ENCODE measurements at regions not wholly inside any gene's neighbourhood (a gene's known extent, or its start where the extent isn't known, plus 50 kb on each side); places are given as distances from the start of the nearest gene placed in this dataset.

DNA sequence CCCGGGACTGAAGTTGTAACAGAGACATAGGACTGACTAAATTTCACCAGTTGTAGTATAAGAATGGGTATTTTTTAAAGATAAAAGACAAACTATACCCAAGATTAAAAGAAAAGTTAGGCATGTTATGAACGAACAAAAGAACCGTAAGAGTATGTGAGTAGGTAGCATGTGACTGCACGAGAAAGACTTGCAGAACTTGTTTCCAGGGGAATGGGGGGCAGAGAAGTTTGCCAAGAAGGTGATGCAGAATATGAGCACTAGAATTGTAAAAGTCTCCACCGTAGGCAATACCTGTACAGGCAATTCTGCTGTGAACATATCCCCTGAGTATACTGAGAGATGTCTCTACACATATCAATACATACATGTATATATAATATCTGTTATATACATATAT lies 614.7 kb downstream of the PRELID2 start (continued):
- TF ChIP-seq, protein P1, sequence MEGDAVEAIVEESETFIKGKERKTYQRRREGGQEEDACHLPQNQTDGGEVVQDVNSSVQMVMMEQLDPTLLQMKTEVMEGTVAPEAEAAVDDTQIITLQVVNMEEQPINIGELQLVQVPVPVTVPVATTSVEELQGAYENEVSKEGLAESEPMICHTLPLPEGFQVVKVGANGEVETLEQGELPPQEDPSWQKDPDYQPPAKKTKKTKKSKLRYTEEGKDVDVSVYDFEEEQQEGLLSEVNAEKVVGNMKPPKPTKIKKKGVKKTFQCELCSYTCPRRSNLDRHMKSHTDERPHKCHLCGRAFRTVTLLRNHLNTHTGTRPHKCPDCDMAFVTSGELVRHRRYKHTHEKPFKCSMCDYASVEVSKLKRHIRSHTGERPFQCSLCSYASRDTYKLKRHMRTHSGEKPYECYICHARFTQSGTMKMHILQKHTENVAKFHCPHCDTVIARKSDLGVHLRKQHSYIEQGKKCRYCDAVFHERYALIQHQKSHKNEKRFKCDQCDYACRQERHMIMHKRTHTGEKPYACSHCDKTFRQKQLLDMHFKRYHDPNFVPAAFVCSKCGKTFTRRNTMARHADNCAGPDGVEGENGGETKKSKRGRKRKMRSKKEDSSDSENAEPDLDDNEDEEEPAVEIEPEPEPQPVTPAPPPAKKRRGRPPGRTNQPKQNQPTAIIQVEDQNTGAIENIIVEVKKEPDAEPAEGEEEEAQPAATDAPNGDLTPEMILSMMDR (conservative IDR thresholded peaks at IDR 0.05; ENCODE audit: low read depth in 2 of 2): no peak

- no peaks in the 10 kb centered on the region for H3F3A ChIP-seq (replicated peaks; ENCODE audit: low read depth)
- no peak for ATAC-seq
- no peak for TF ChIP-seq POLR2AphosphoS5 (IDR thresholded peaks at IDR 0.05; ENCODE audit: low read depth)
- no peak for TF ChIP-seq ZNF462 (CRISPR knock-in tag; IDR thresholded peaks at IDR 0.05)
- no peak for TF ChIP-seq ZNF331 (CRISPR knock-in tag; IDR thresholded peaks at IDR 0.05; ENCODE audit: low read depth)
- no peak for TF ChIP-seq JUNB (IDR thresholded peaks at IDR 0.05; ENCODE audit: unreplicated experiment)
- H3K9me3 Mint-ChIP-seq: peaks cover 15% of the 10 kb centered on the region
- H3K36me3 Mint-ChIP-seq (ENCODE audit: low read depth): peaks cover 7% of the 10 kb centered on the region; the same call in 2 of the 3 replicates
- no peaks in the 10 kb centered on the region for H3K4me1 ChIP-seq (ENCODE audit: insufficient read depth)
- no peaks in the 10 kb centered on the region for H3K27me3 Mint-ChIP-seq (ENCODE audit: insufficient read depth, low read depth, poor library complexity)
- H4K20me1 ChIP-seq (replicated peaks; ENCODE audit: insufficient read depth): no peaks in the 10 kb centered on the region
- no peaks in the 10 kb centered on the region for H3K36me3 ChIP-seq (ENCODE audit: insufficient read depth)
- no peak overlapping the region for H3K4me2 ChIP-seq
- H3K27ac Mint-ChIP-seq: no peak overlapping the region
- no peaks in the 10 kb centered on the region for H3K4me1 Mint-ChIP-seq
- no peak for DNase-seq (ENCODE audit: low spot score)
- H3K9me2 ChIP-seq (ENCODE audit: insufficient read depth): no peaks in the 10 kb centered on the region
- H2AFZ ChIP-seq: no peak overlapping the region
- H3K79me2 ChIP-seq (replicated peaks; ENCODE audit: insufficient read depth): no peaks in the 10 kb centered on the region
- no peak overlapping the region for H3K4me3 ChIP-seq
- no peak overlapping the region for H3K4me3 Mint-ChIP-seq
- no peaks in the 10 kb centered on the region for H3K27me3 ChIP-seq (ENCODE audit: insufficient read depth)
- H3K27ac ChIP-seq (ENCODE audit: low read depth): no peak overlapping the region
Measured at GRCh38 chr5:145218982-145219381, 616.2 kb downstream of the PRELID2 start.

Measured in GM23338 (cell line).